ENCODE measurements at regions not wholly inside any gene's neighbourhood (a gene's known extent, or its start where the extent isn't known, plus 50 kb on each side); places are given as distances from the start of the nearest gene placed in this dataset.

DNA sequence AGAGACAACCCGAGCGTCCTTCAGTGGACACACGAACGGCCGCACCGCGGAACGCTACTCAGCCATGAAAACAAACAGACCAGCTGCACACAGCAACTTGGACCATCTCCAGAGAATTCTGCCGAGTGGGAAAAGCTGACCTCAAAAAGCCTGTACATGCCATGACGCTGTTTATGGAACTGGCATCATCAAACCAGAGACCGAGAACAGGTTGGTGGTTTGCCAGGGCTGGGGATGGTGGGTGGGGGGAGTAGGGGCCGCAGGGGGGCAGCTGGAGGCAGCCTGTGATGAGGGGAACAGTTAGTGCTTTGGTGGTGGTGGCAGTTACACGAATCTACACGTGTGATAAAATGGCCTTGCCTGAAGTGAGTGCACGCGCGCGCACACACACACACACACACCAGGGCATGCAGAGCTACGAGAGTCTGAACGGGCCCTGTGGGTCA, 169.8 kb downstream of the LAT start:
- TF ChIP-seq, protein P1, sequence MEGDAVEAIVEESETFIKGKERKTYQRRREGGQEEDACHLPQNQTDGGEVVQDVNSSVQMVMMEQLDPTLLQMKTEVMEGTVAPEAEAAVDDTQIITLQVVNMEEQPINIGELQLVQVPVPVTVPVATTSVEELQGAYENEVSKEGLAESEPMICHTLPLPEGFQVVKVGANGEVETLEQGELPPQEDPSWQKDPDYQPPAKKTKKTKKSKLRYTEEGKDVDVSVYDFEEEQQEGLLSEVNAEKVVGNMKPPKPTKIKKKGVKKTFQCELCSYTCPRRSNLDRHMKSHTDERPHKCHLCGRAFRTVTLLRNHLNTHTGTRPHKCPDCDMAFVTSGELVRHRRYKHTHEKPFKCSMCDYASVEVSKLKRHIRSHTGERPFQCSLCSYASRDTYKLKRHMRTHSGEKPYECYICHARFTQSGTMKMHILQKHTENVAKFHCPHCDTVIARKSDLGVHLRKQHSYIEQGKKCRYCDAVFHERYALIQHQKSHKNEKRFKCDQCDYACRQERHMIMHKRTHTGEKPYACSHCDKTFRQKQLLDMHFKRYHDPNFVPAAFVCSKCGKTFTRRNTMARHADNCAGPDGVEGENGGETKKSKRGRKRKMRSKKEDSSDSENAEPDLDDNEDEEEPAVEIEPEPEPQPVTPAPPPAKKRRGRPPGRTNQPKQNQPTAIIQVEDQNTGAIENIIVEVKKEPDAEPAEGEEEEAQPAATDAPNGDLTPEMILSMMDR (IDR thresholded peaks at IDR 0.05): no peak
- no peak for TF ChIP-seq POLR2A (IDR thresholded peaks at IDR 0.05)

Data from thyroid gland (tissue), 4 donors.